DOHH2 (cell line): ENCODE measurements at regions not wholly inside any gene's neighbourhood (a gene's known extent, or its start where the extent isn't known, plus 50 kb on each side); places are given as distances from the start of the nearest gene placed in this dataset.

ENCODE experiments used
- H3F3A ChIP-seq: fragments of 200-600 bp; sonication (generic), shearing (Covaris generic); 2 replicates; pipeline ENCODE4 v1.6.0; 2016; ENCODE audit warnings: antibody characterized with exemption, mild to moderate bottlenecking; ENCODE audit not compliant: control insufficient read depth, insufficient read depth
- H3K27ac ChIP-seq: fragments of 200-600 bp; sonication (generic); 2 replicates; pipeline ENCODE4 v1.5.1; 2014; ENCODE audit warnings: low read depth, mild to moderate bottlenecking, low read length, moderate library complexity
- H3K27me3 ChIP-seq: fragments of 200-600 bp; sonication (generic); 2 replicates; pipeline ENCODE4 v1.6.1; 2014; ENCODE audit warnings: mild to moderate bottlenecking, low read length, mixed read lengths; ENCODE audit not compliant: control insufficient read depth
- H3K36me3 ChIP-seq: fragments of 200-600 bp; sonication (generic); 2 replicates; pipeline ENCODE4 v1.6.1; 2014; ENCODE audit warnings: mild to moderate bottlenecking, low read length, moderate library complexity, mixed read lengths; ENCODE audit not compliant: control insufficient read depth
- H3K4me1 ChIP-seq: fragments of 200-600 bp; sonication (generic); 2 replicates; pipeline ENCODE4 v1.6.1; 2014; ENCODE audit warnings: mild to moderate bottlenecking, low read length, mixed read lengths; ENCODE audit not compliant: control insufficient read depth
- H3K4me2 ChIP-seq: fragments of 200-600 bp; sonication (generic); 2 replicates; pipeline ENCODE4 v1.6.0; 2014; ENCODE audit warnings: mild to moderate bottlenecking, low read length, moderate library complexity
- H3K4me3 ChIP-seq: fragments of 200-600 bp; sonication (generic); 2 replicates; pipeline ENCODE4 v1.5.1; 2014; ENCODE audit warnings: mild to moderate bottlenecking, low read length, mixed read lengths
- H3K79me2 ChIP-seq: fragments of 200-600 bp; sonication (generic); 2 replicates; pipeline ENCODE4 v1.6.1; 2014; ENCODE audit warnings: mild to moderate bottlenecking, low read length, mixed read lengths; ENCODE audit not compliant: control insufficient read depth
- H3K9me2 ChIP-seq: fragments of 200-600 bp; sonication (generic); replicated peaks from 2 replicates; pipeline ENCODE4 v1.6.1; 2014; ENCODE audit warnings: mild to moderate bottlenecking, low read length, mixed read lengths; ENCODE audit not compliant: control insufficient read depth
- H3K9me3 ChIP-seq: fragments of 200-600 bp; sonication (generic); 2 replicates; pipeline ENCODE4 v1.6.1; 2014; ENCODE audit warnings: antibody characterized with exemption, low read length, mixed read lengths; ENCODE audit not compliant: control insufficient read depth, insufficient read depth
- H4K20me1 ChIP-seq: fragments of 200-600 bp; sonication (generic); 2 replicates; pipeline ENCODE4 v1.6.0; 2014; ENCODE audit warnings: low read depth, mild to moderate bottlenecking, antibody characterized with exemption, low read length, moderate library complexity; ENCODE audit not compliant: control insufficient read depth, insufficient read depth
- CTCF ChIP-seq: fragments of 200-600 bp; sonication (generic); IDR thresholded peaks from one replicate; pipeline ENCODE4 v1.5.1; 2014; ENCODE audit warnings: antibody characterized with exemption, mild to moderate bottlenecking, low read depth, low read length; ENCODE audit not compliant: poor library complexity, severe bottlenecking
- EZH2phosphoT487 ChIP-seq: fragments of 200-600 bp; sonication (generic); IDR thresholded peaks from 2 replicates; pipeline ENCODE4 v1.6.1; 2017; ENCODE audit warnings: borderline replicate concordance, mild to moderate bottlenecking, antibody characterized with exemption, low read length, moderate library complexity, mixed read lengths

GRCh38 chr4:3382251-3382650 is 59.5 kb upstream of the HGFAC start:
- H3K27ac ChIP-seq = no peak overlapping the region
- H3F3A ChIP-seq = no peaks in the 10 kb centered on the region
- H3K9me2 ChIP-seq = no peaks in the 10 kb centered on the region
- no peak for TF ChIP-seq EZH2phosphoT487
- no peak for TF ChIP-seq CTCF
- no peaks in the 10 kb centered on the region for H3K36me3 ChIP-seq
- peaks cover 4% of the 10 kb centered on the region for H3K4me1 ChIP-seq
- peaks cover 18% of the 10 kb centered on the region; the same call in 1 of the 2 replicates for H3K9me3 ChIP-seq
- H3K4me3 ChIP-seq = no peak overlapping the region
- H3K4me2 ChIP-seq = no peak overlapping the region
- H3K27me3 ChIP-seq = peaks cover 3% of the 10 kb centered on the region; the same call in 1 of the 2 replicates
- no peaks in the 10 kb centered on the region for H4K20me1 ChIP-seq
- no peaks in the 10 kb centered on the region for H3K79me2 ChIP-seq

- Histone ChIP-seq H3K27ac (no peak overlapping the region), H3K27me3 (peaks cover 4% of the 10 kb centered on the region; the same call in 1 of the 2 replicates), H3K4me1 (peaks cover 25% of the 10 kb centered on the region), H3K79me2 (no peaks in the 10 kb centered on the region), H3K4me3 (no peak overlapping the region), H3K9me3 (peaks cover 18% of the 10 kb centered on the region; the same call in 1 of the 2 replicates), H3F3A (0 out of 2 replicates have a peak, but pooled peaks cover 6% of the 10 kb centered on the region), H3K9me2 (no peaks in the 10 kb centered on the region), H3K36me3 (no peaks in the 10 kb centered on the region), H3K4me2 (no peak overlapping the region), H4K20me1 (no peaks in the 10 kb centered on the region)
- no peak for TF ChIP-seq EZH2phosphoT487
- no peak for TF ChIP-seq CTCF
These were observed 57.4 kb upstream of the HGFAC start for GRCh38 chr4:3384391-3384770.

- Histone ChIP-seq H3K36me3 (no peaks in the 10 kb centered on the region), H3K4me2 (no peak overlapping the region), H3F3A (0 out of 2 replicates have a peak, but pooled peaks cover 6% of the 10 kb centered on the region), H3K9me2 (no peaks in the 10 kb centered on the region), H3K4me1 (peaks cover 28% of the 10 kb centered on the region), H4K20me1 (no peaks in the 10 kb centered on the region), H3K27me3 (peaks cover 4% of the 10 kb centered on the region; the same call in 1 of the 2 replicates), H3K4me3 (no peak overlapping the region), H3K9me3 (peaks cover 16% of the 10 kb centered on the region; the same call in 1 of the 2 replicates), H3K27ac (no peak overlapping the region), H3K79me2 (no peaks in the 10 kb centered on the region)
- TF ChIP-seq CTCF = no peak
- no peak for TF ChIP-seq EZH2phosphoT487
These were observed 56.7 kb upstream of the HGFAC start for GRCh38 chr4:3384771-3385710.
